ENCODE measurements at regions not wholly inside any gene's neighbourhood (a gene's known extent, or its start where the extent isn't known, plus 50 kb on each side); places are given as distances from the start of the nearest gene placed in this dataset.

GRCh38 chr3:174538151-174538550, 321.0 kb upstream of the NAALADL2 start:
- TF ChIP-seq CTCF (conservative IDR thresholded peaks at IDR 0.05) (no peak), ZFX (IDR thresholded peaks at IDR 0.05) (no peak)
